ENCODE measurements at regions not wholly inside any gene's neighbourhood (a gene's known extent, or its start where the extent isn't known, plus 50 kb on each side); places are given as distances from the start of the nearest gene placed in this dataset.

- no peak for DNase-seq
Observed at GRCh38 chr6:4549556-4550226, 226.5 kb upstream of the CDYL start.

GRCh38 chr6:4545893-4546292, 230.3 kb upstream of the CDYL start:
- DNase-seq = no peak

- DNase-seq = no peak
Observed at GRCh38 chr6:4543596-4543995, 232.6 kb upstream of the CDYL start.

GRCh38 chr6:4533576-4533975, 242.6 kb upstream of the CDYL start:
- DNase-seq = no peak

GRCh38 chr6:4531406-4531805, 244.8 kb upstream of the CDYL start:
- DNase-seq = no peak

GRCh38 chr6:4522453-4522852, 253.8 kb upstream of the CDYL start:
- no peak for DNase-seq

- no peak for DNase-seq
Observed at GRCh38 chr6:4521070-4521469, 255.1 kb upstream of the CDYL start.

- DNase-seq = no peak
Observed at GRCh38 chr6:4518506-4518905, 257.7 kb upstream of the CDYL start.

- no peak for DNase-seq
Observed at GRCh38 chr6:4516206-4516605, 260.0 kb upstream of the CDYL start.

- DNase-seq = no peak
Observed at GRCh38 chr6:4513561-4513960, 262.6 kb upstream of the CDYL start.

GRCh38 chr6:4512051-4512471, 264.1 kb upstream of the CDYL start:
- no peak for DNase-seq

GRCh38 chr6:4511641-4512020, 264.6 kb upstream of the CDYL start:
- no peak for DNase-seq

- DNase-seq = no peak
Observed at GRCh38 chr6:4510906-4511640, 265.1 kb upstream of the CDYL start.

GRCh38 chr6:4510317-4510716, 265.9 kb upstream of the CDYL start:
- no peak for DNase-seq

GRCh38 chr6:4509506-4509905, 266.7 kb upstream of the CDYL start:
- DNase-seq = no peak

GRCh38 chr6:4506792-4507191, 269.4 kb upstream of the CDYL start:
- DNase-seq = no peak

- DNase-seq = no peak
Observed at GRCh38 chr6:4506223-4506622, 270.0 kb upstream of the CDYL start.

- no peak for DNase-seq
Observed at GRCh38 chr6:4504700-4505099, 271.5 kb upstream of the CDYL start.

- no peak for DNase-seq
Observed at GRCh38 chr6:4503700-4504099, 272.5 kb upstream of the CDYL start.

- no peak for DNase-seq
Observed at GRCh38 chr6:4496284-4496683, 279.9 kb upstream of the CDYL start.

GRCh38 chr6:4491501-4492260, 284.5 kb upstream of the CDYL start:
- DNase-seq = no peak

GRCh38 chr6:4489538-4489937, 286.7 kb upstream of the CDYL start:
- no peak for DNase-seq

GRCh38 chr6:4488389-4488788, 287.8 kb upstream of the CDYL start:
- no peak for DNase-seq

- no peak for DNase-seq
Observed at GRCh38 chr6:4487538-4487937, 288.7 kb upstream of the CDYL start.
